HepG2 (cell line): ENCODE measurements at regions not wholly inside any gene's neighbourhood (a gene's known extent, or its start where the extent isn't known, plus 50 kb on each side); places are given as distances from the start of the nearest gene placed in this dataset.

Experiments used
- ATAC-seq: fragments of 200-7000 bp; cut with Tn5 transposase; 3 replicates; pipeline ENCODE4 v1.9.1; 2020; ENCODE audit warnings: mild to moderate bottlenecking, moderate library complexity
- BruUV-seq: library from RNA; stranded (reverse); fragments of 400-500 nt; replicated peaks from 2 replicates; lab custom pipeline; 2021; lab: Mats Ljungman, UMichigan
- CTCF ChIA-PET: fragments of 300-600 bp; formaldehyde crosslinking; extraction: SDS; loops from one replicate; lab custom pipeline; 2021; ENCODE audit warnings: low total read pairs, inconsistent platforms, low intra/inter-chr PET ratio; lab: Yijun Ruan, JAX
- POLR2A ChIA-PET: fragments of 350-600 bp; sonication (Branson Sonifier 250); formaldehyde crosslinking; loops from one replicate; lab custom pipeline; 2020; ENCODE audit warnings: antibody characterized with exemption, inconsistent platforms; lab: Yijun Ruan, JAX
- DNase-seq: peaks from one replicate; pipeline ENCODE4 v3.0.0-alpha.2; 2015; ENCODE audit warnings: low spot score
- FAIRE-seq: peaks from 3 replicates; lab custom pipeline; 2011; peaks lifted over from hg19 to GRCh38; lab: Jason Lieb, UNC
- H2AFZ ChIP-seq: one replicate; pipeline ENCODE4 v1.6.1; 2011; ENCODE audit warnings: low read length, inconsistent platforms
- H3K27ac ChIP-seq: fragments of 300-600 bp; 3 replicates; pipeline ENCODE4 v1.8.0; 2011; ENCODE audit warnings: mixed run types, mild to moderate bottlenecking, mixed read lengths, low read length, inconsistent platforms; ENCODE audit not compliant: insufficient read depth; ENCODE audit errors: extremely low read length
- H3K27me3 ChIP-seq, 2 experiments: fragments of 200-600 bp in 1 of 2; 2 replicates in 1 of 2; 3 replicates in 1 of 2; pipeline versions ENCODE4 v1.6.0 to v1.8.0; 2011; ENCODE audit warnings: low read length in 2 of 2, mild to moderate bottlenecking in 2 of 2, moderate library complexity in 2 of 2, inconsistent platforms in 1 of 2; ENCODE audit not compliant: insufficient read depth in 2 of 2, control insufficient read depth in 1 of 2
- H3K36me3 ChIP-seq, 2 experiments: fragments of 200-600 bp in 1 of 2; replicated peaks in 1 of 2; 2 replicates in 1 of 2; 3 replicates in 1 of 2; pipeline versions ENCODE4 v1.5.1 to v1.8.0; 2011; ENCODE audit warnings: low read length in 2 of 2, inconsistent platforms in 1 of 2; ENCODE audit not compliant: insufficient read depth in 2 of 2, control insufficient read depth in 1 of 2
- H3K4me1 ChIP-seq: 2 replicates; pipeline ENCODE4 v1.5.1; 2012; ENCODE audit warnings: low read length, inconsistent platforms; ENCODE audit not compliant: insufficient read depth
- H3K4me2 ChIP-seq: 2 replicates; pipeline ENCODE4 v1.6.0; 2011; ENCODE audit warnings: low read depth, low read length, inconsistent platforms
- H3K4me3 ChIP-seq, 3 experiments: fragments of 200-600 bp in 1 of 3; sonication (generic), shearing (Covaris generic) in 1 of 3; replicated peaks in 1 of 3; 2 replicates each; pipeline ENCODE4 v1.5.1; 2011 to 2016; ENCODE audit warnings: low read length in 3 of 3, inconsistent platforms in 2 of 3, low read depth in 2 of 3, mild to moderate bottlenecking in 2 of 3, control low read depth in 1 of 3, mixed read lengths in 1 of 3; ENCODE audit not compliant: insufficient read depth in 1 of 3
- H3K79me2 ChIP-seq: one replicate; pipeline ENCODE4 v1.6.1; 2011; ENCODE audit warnings: low read length, inconsistent platforms; ENCODE audit not compliant: insufficient read depth
- H3K9ac ChIP-seq: 2 replicates; pipeline ENCODE4 v1.6.0; 2011; ENCODE audit warnings: mild to moderate bottlenecking, low read depth, low read length, inconsistent platforms; ENCODE audit not compliant: insufficient read depth
- H3K9me3 ChIP-seq: 2 replicates; pipeline ENCODE4 v1.5.1; 2012; ENCODE audit warnings: mild to moderate bottlenecking, low read length
- H4K20me1 ChIP-seq: 2 replicates; pipeline ENCODE4 v1.6.0; 2011; ENCODE audit warnings: inconsistent platforms, mild to moderate bottlenecking, low read length, moderate library complexity; ENCODE audit not compliant: insufficient read depth
- MED8 ChIP-seq: sonication (generic); formaldehyde crosslinking; IDR thresholded peaks from 2 replicates; pipeline ENCODE4 v1.8.1; 2023; ENCODE audit warnings: mild to moderate bottlenecking, missing genetic modification reagents; ENCODE audit not compliant: insufficient replicate concordance
- MEIS2 ChIP-seq: sonication (generic); formaldehyde crosslinking; IDR thresholded peaks from 2 replicates; pipeline ENCODE4 v1.9.0; 2021; ENCODE audit warnings: mild to moderate bottlenecking, missing genetic modification reagents
- SP1 ChIP-seq, 2 experiments: fragments of 450-650 bp in 1 of 2; sonication (generic) in 1 of 2; formaldehyde crosslinking in 1 of 2; IDR thresholded peaks; 2 replicates each; pipeline versions ENCODE4 v1.4.0 to v1.6.1; 2016 to 2020; ENCODE audit warnings: missing genetic modification reagents in 1 of 2
- TSC22D2 ChIP-seq: sonication (generic); formaldehyde crosslinking; IDR thresholded peaks from 2 replicates; pipeline ENCODE4 v1.5.1; 2020; ENCODE audit warnings: missing genetic modification reagents, mild to moderate bottlenecking, borderline replicate concordance
- ZNF343 ChIP-seq: sonication (generic); formaldehyde crosslinking; IDR thresholded peaks from 2 replicates; pipeline ENCODE4 v1.4.0; 2020; ENCODE audit warnings: mild to moderate bottlenecking, missing genetic modification reagents
- ZNF547 ChIP-seq: sonication (generic); formaldehyde crosslinking; IDR thresholded peaks from 2 replicates; pipeline ENCODE4 v1.5.1; 2020; ENCODE audit warnings: mild to moderate bottlenecking, missing genetic modification reagents
- ZNF572 ChIP-seq: sonication (generic); formaldehyde crosslinking; IDR thresholded peaks from 2 replicates; pipeline ENCODE4 v1.5.1; 2020; ENCODE audit warnings: mild to moderate bottlenecking, missing genetic modification reagents
- WGBS: methylation state at CpG from one replicate; pipeline ENCODE4 v1.1.6; 2017; ENCODE audit warnings: low lambda C conversion rate; 5-methylcytosine and 5-hydroxymethylcytosine counted together
- in situ Hi-C: cut with HindIII; loops from 2 replicates; pipeline ENCODE4 v1.10.0; 2017; ENCODE audit warnings: low pct_unique_long_range_greater_than_20kb; ENCODE audit not compliant: extremely low pct_ligation_motif_present
- intact Hi-C: fragments of 100-400 bp; cut with micrococcal nuclease; formaldehyde crosslinking; loops from one replicate; pipeline ENCODE4 v1.10.0; 2022; ENCODE audit not compliant: unreplicated experiment
- TF ChIP-seq, protein P1 (sequence below): sonication (generic); formaldehyde crosslinking; IDR thresholded peaks from 2 replicates; pipeline ENCODE4 v1.4.0; 2020; ENCODE audit warnings: missing genetic modification reagents
- TF ChIP-seq, protein P2 (sequence below): sonication (generic); formaldehyde crosslinking; IDR thresholded peaks from 2 replicates; pipeline ENCODE4 v1.8.0; 2022; ENCODE audit warnings: mild to moderate bottlenecking, missing genetic modification reagents; ENCODE audit not compliant: insufficient replicate concordance

DNA sequence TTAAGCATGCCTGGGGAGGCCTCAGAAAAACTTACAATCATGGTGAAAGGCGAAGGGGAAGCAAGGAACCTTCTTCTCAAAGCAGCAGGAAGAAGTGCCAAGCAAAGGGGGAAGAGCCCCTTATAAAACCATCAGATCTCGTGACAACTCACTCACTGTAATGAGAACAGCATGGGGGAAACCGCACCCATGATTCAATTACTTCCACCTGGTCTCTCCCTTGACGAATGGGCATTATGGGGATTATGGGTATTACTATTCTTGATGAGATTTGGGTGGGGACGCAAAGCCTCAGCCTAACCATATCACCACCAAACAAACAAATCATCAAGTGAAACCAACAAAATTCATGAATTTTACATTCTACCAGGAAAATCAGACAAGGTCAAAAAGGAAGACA is 76.7 kb upstream of the TAB3 start:
- no peaks in the 10 kb centered on the region for H3K9me3 ChIP-seq
- no peaks in the 10 kb centered on the region for H3K79me2 ChIP-seq
- ATAC-seq = no peak
- no peak overlapping the region for H2AFZ ChIP-seq
- H3K4me2 ChIP-seq = no peak overlapping the region
- no peak overlapping the region for H3K27ac ChIP-seq
- H3K4me1 ChIP-seq = peaks cover 20% of the 10 kb centered on the region
- H4K20me1 ChIP-seq = no peaks in the 10 kb centered on the region
- TF ChIP-seq ZNF547 (CRISPR knock-in tag) (no peak), ZNF343 (no peak), SP1 (IDR thresholded peaks at IDR 0.05) (no peak), SP1 (CRISPR knock-in tag; IDR thresholded peaks at IDR 0.05) (no peak), MEIS2 (no peak), MED8 (CRISPR knock-in tag) (no peak), TSC22D2 (CRISPR knock-in tag) (no peak), ZNF572 (CRISPR knock-in tag) (no peak)
- TF ChIP-seq, protein P1, sequence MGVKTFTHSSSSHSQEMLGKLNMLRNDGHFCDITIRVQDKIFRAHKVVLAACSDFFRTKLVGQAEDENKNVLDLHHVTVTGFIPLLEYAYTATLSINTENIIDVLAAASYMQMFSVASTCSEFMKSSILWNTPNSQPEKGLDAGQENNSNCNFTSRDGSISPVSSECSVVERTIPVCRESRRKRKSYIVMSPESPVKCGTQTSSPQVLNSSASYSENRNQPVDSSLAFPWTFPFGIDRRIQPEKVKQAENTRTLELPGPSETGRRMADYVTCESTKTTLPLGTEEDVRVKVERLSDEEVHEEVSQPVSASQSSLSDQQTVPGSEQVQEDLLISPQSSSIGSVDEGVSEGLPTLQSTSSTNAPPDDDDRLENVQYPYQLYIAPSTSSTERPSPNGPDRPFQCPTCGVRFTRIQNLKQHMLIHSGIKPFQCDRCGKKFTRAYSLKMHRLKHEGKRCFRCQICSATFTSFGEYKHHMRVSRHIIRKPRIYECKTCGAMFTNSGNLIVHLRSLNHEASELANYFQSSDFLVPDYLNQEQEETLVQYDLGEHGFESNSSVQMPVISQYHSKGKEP (CRISPR knock-in tag) = no peak
- TF ChIP-seq, protein P2, sequence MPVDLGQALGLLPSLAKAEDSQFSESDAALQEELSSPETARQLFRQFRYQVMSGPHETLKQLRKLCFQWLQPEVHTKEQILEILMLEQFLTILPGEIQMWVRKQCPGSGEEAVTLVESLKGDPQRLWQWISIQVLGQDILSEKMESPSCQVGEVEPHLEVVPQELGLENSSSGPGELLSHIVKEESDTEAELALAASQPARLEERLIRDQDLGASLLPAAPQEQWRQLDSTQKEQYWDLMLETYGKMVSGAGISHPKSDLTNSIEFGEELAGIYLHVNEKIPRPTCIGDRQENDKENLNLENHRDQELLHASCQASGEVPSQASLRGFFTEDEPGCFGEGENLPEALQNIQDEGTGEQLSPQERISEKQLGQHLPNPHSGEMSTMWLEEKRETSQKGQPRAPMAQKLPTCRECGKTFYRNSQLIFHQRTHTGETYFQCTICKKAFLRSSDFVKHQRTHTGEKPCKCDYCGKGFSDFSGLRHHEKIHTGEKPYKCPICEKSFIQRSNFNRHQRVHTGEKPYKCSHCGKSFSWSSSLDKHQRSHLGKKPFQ (CRISPR knock-in tag) = no peak
- H3K4me3 ChIP-seq = no peak overlapping the region
- WGBS = 91% methylated on average over 5 of the region's 5 CpGs
- no peak for DNase-seq
- ChIA-PET CTCF (no interaction called here), POLR2A (no interaction called here)
- in situ Hi-C loops (no loop called here), intact Hi-C loops (no loop called here)
- H3K36me3 ChIP-seq = no peaks in the 10 kb centered on the region
- BruUV-seq = no TSS peak
- H3K27me3 ChIP-seq = no peaks in the 10 kb centered on the region
- no peak overlapping the region for H3K9ac ChIP-seq
- no peak for FAIRE-seq
